22Rv1 (cell line): ENCODE measurements at regions not wholly inside any gene's neighbourhood (a gene's known extent, or its start where the extent isn't known, plus 50 kb on each side); places are given as distances from the start of the nearest gene placed in this dataset.

Source experiments
- CTCF ChIP-seq: fragments of 450-650 bp; IDR thresholded peaks from 2 replicates; pipeline ENCODE4 v1.5.1; 2017; ENCODE audit warnings: mild to moderate bottlenecking
- ZFX ChIP-seq: fragments of 450-650 bp; IDR thresholded peaks from 2 replicates; pipeline ENCODE4 v1.6.1; 2017; ENCODE audit warnings: antibody characterized with exemption, borderline replicate concordance

GRCh38 chr18:27270508-27270907 lies 85.4 kb upstream of the CHST9 start:
- TF ChIP-seq CTCF: no peak
- TF ChIP-seq ZFX: no peak
